Right cardiac atrium (tissue), 5 donors: ENCODE measurements at regions not wholly inside any gene's neighbourhood (a gene's known extent, or its start where the extent isn't known, plus 50 kb on each side); places are given as distances from the start of the nearest gene placed in this dataset.

Experiments used
- ATAC-seq, 2 donors: fragments of 200-7000 bp; cut with Tn5 transposase; one replicate each; pipeline versions ENCODE4 v1.8.0 to v1.9.1; 2020; ENCODE audit warnings: moderate library complexity in 2 of 2, mild to moderate bottlenecking in 1 of 2
- DNase-seq, 3 donors: peaks; one replicate each; pipeline ENCODE4 v3.0.0-alpha.2; 2020
- H3K27ac ChIP-seq: one replicate; pipeline ENCODE4 v1.5.1; 2013; ENCODE audit warnings: mild to moderate bottlenecking, low read length, control low read depth, moderate library complexity
- H3K27me3 ChIP-seq: one replicate; pipeline ENCODE4 v1.6.1; 2013; ENCODE audit not compliant: control insufficient read depth, insufficient read depth
- H3K4me1 ChIP-seq: one replicate; pipeline ENCODE4 v1.6.1; 2013; ENCODE audit warnings: low read length; ENCODE audit not compliant: control insufficient read depth, insufficient read depth
- H3K4me3 ChIP-seq: one replicate; pipeline ENCODE4 v1.5.1; 2013; ENCODE audit warnings: low read length, control low read depth
- H3K9me3 ChIP-seq: one replicate; pipeline ENCODE4 v1.6.1; 2013; ENCODE audit warnings: low read length; ENCODE audit not compliant: control insufficient read depth
- WGBS: extraction: QIAGEN DNeasy Blood & Tissue Kit; methylation state at CpG from one replicate; pipeline ENCODE4 v1.1.7; 2013; 5-methylcytosine and 5-hydroxymethylcytosine counted together
- intact Hi-C, 4 donors: fragments of 100-400 bp; cut with DNase I; formaldehyde crosslinking; loops; one replicate each; pipeline versions ENCODE4 v1.11.0 to v1.14.0; 2022 to 2023
- donor health status: healthy with polysubstance abuse.
- donor health status: DM: no; HTN: yes; CAD: no.
- donor health status: DM: no; HTN: no; CAD: no.
- donor health status: DM: no; HTN: yes; CAD: no; lungs with severe emphysema.
- donor health status: DM: yes; HTN: yes; CAD: no.

DNA sequence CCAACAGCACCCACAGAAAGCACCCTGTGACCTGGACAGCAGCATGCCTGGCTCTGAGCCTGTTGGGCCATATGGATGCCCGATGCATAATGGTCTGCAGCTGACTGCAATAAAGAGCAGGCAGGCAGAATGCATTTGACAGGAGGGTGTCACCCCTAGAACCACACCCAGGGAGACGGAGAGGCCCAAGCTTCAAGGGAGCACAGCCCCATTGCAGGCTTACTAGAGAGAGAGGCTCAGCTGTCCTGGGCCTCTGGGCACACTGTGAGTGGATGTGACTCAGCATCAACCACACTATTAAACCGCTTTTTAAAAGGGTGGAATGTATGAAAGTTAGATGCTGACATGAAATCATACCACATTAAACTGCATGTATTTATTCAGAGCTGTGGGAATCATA is 365.3 kb downstream of the CTTN start:
- WGBS: 77% methylated on average over 3 of the region's 3 CpGs
- Histone ChIP-seq H3K27me3 (no peaks in the 10 kb centered on the region), H3K4me1 (no peaks in the 10 kb centered on the region), H3K27ac (no peak overlapping the region), H3K9me3 (no peaks in the 10 kb centered on the region), H3K4me3 (no peak overlapping the region)
- no peak for ATAC-seq
- DNase-seq: no peak
- intact Hi-C loops: no loop called here

DNA sequence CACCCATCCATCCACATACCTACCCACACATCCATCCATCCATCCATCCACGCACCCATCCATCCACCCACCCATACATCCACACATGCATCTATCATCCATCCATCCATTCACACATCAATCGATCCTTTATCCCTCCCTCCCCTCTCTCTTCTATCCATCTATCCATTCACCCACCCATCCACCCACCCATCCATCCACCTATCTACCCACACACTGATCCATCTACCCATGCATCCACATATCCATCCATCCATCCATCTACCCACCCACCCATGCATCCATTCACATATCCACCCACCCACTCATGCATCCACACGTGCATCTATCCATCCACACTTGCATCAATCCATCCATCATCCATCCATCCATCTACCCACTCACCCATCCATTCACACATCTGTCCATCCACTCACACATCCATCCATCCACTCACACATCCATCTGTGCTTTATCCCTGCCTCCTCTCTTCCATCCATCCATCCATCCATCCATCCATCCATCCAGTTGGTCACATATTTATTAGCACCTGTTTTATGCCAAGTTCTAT is 366.1 kb downstream of the CTTN start:
- no peak overlapping the region for H3K4me3 ChIP-seq
- DNase-seq (no peak), ATAC-seq (no peak)
- 77% methylated on average over 3 of the region's 3 CpGs for WGBS
- H3K4me1 ChIP-seq: no peaks in the 10 kb centered on the region
- H3K27me3 ChIP-seq: no peaks in the 10 kb centered on the region
- no peaks in the 10 kb centered on the region for H3K9me3 ChIP-seq
- intact Hi-C loops: no loop called here
- H3K27ac ChIP-seq: no peak overlapping the region

DNA sequence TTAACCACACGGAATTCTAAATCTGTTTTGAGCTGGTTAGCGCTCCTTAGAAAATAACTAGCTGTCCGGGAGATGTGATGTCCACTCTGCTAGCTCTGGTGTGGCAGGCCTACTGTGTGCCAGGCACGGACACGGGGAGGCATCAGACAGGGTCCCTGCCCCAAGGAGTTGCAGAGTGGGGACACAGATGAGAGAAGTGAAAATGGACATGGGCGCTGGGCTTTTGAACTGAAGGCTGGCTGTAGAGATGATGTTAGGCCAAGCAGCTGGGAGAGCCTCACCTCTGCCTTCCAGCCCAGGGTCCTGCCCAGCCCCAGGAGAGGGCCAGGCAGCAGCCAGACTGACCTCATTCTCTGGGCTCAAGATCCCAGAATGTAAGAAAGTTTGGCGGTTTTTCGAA is 368.6 kb downstream of the CTTN start:
- intact Hi-C loops: no loop called here
- H3K9me3 ChIP-seq: no peaks in the 10 kb centered on the region
- H3K4me1 ChIP-seq: no peaks in the 10 kb centered on the region
- ATAC-seq (no peak), DNase-seq (no peak)
- no peaks in the 10 kb centered on the region for H3K27me3 ChIP-seq
- H3K27ac ChIP-seq: no peak overlapping the region
- H3K4me3 ChIP-seq: no peak overlapping the region
- 95% methylated on average over 8 of the region's 8 CpGs for WGBS

DNA sequence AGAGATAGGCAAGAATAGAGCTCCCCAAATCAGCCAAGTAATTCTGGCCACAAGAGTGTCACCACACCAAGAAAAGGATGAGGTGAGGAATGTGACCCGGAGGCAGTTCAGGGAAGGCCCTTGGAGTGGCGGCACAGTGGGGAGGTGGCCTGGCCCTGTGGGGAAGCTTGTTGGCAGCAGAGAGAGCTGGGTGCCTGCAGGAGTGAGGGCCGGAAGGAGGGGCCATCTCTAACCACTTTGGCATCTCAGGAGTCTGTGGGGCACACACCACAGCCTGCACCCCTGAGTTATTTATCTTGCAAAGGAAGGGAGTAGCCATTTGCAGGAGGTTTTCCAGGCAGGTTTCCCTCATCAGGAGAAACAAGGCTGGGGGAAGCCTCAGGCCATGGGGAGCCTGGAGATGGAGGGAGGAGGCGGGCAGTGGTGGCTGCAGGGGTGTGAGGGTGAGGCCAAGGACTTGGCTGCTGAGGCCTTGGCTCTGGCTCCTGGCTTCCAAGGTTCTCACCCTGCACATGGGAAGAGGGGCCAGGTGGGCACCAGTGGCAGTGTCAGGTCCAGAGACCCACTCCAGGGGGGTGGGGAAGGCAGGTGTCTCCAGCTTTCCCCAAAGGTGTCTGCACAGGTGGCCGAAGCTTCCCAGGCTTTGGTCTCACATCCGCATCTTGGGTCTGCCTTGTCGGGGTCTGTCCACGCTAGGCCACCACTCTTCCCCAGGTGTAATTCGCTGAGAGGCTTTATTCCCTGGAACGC is 370.2 kb downstream of the CTTN start:
- intact Hi-C loops: no loop called here
- Histone ChIP-seq H3K27me3 (no peaks in the 10 kb centered on the region), H3K27ac (no peak overlapping the region), H3K4me3 (no peak overlapping the region), H3K4me1 (no peaks in the 10 kb centered on the region), H3K9me3 (no peaks in the 10 kb centered on the region)
- DNase-seq (no peak), ATAC-seq (no peak)
- 86% methylated on average over 10 of the region's 10 CpGs for WGBS

DNA sequence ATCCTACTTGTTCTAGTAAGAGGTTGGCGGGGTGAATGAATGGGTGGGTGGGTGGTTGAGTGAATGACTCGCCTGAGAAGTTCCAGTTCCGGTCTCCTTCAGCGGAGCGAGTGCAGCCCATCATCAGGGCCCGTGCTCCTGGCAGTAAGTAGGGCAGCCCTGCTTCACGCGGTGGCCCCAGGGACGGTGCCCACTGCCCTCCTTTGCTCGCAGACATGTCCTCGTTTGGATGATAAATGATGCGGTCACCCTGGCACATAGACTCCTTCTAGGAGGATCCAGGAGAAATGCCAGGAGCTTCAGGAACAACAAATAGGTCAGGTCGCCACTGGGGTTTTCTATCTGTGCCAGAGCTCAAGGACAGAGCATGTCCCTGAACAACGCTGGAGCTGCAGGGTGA is 370.8 kb downstream of the CTTN start:
- H3K27me3 ChIP-seq: no peaks in the 10 kb centered on the region
- no peak overlapping the region for H3K27ac ChIP-seq
- no peak for DNase-seq
- no peak for ATAC-seq
- intact Hi-C loops: no loop called here
- no peaks in the 10 kb centered on the region for H3K9me3 ChIP-seq
- WGBS: 81% methylated on average over 14 of the region's 14 CpGs
- no peak overlapping the region for H3K4me3 ChIP-seq
- H3K4me1 ChIP-seq: no peaks in the 10 kb centered on the region

DNA sequence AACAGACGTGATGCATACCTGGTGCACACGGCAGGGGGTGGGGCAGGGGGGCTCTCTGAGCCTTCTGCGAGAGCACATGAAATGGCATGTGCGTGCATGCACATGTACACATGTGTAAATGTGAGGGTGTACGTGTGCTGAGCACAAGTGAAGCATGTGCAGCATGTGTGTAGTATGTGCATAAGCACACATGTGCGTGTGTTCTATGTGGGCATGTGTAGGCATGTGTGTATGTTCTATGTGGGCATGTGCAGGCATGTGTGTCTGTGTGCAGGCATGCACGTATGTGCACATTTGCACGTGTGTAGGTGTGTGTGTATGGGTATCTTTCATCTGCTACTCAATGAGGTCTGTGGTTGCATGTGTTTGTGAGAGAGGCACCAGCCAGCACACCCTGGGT is 371.2 kb downstream of the CTTN start:
- DNase-seq (no peak), ATAC-seq (no peak)
- no peak overlapping the region for H3K4me3 ChIP-seq
- intact Hi-C loops: no loop called here
- 86% methylated on average over 8 of the region's 8 CpGs for WGBS
- no peaks in the 10 kb centered on the region for H3K4me1 ChIP-seq
- H3K27ac ChIP-seq: no peak overlapping the region
- no peaks in the 10 kb centered on the region for H3K9me3 ChIP-seq
- H3K27me3 ChIP-seq: no peaks in the 10 kb centered on the region

DNA sequence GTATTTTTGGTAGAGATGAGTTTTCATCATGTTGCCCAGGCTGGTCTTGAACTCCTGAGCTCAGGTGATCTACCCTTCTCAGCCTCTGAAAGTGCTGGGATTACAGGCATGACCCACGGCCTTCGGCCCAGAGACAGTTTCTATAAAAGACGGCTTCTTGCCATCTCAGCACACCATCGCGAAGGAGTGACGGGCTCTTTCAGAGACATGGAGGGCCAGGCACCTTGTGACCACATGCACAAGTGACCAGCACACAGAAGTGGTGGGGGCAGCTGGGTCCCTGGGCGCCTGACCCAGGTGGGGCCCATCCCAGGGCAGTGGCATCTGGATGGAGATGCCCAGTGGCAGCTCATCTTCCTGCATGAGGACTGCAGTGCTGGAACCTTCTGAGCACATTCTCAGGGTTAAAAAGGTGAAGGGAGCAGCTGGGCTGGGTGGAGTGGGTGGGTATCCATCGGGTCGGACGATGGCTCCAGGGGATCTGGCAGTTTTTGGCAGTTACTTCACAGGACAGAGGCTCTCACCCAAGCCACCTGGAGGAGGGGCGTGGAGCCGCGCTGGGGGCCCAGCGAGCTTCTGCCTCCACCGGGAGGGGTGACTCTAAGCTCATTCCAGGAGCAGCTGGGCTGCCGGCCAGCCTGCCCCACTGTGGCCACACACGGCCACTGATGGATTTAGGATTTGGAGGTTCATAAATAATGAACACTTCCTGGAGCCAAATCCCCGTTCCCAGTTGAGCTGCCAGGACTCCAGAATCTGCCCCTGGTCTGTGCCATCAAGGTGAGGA is 373.0 kb downstream of the CTTN start:
- Histone ChIP-seq H3K27me3 (no peaks in the 10 kb centered on the region), H3K27ac (no peak overlapping the region), H3K4me1 (no peaks in the 10 kb centered on the region), H3K9me3 (no peaks in the 10 kb centered on the region), H3K4me3 (no peak overlapping the region)
- DNase-seq (no peak), ATAC-seq (no peak)
- 79% methylated on average over 18 of the region's 18 CpGs for whole genome bisulfite sequencing
- intact Hi-C loops: no loop called here

DNA sequence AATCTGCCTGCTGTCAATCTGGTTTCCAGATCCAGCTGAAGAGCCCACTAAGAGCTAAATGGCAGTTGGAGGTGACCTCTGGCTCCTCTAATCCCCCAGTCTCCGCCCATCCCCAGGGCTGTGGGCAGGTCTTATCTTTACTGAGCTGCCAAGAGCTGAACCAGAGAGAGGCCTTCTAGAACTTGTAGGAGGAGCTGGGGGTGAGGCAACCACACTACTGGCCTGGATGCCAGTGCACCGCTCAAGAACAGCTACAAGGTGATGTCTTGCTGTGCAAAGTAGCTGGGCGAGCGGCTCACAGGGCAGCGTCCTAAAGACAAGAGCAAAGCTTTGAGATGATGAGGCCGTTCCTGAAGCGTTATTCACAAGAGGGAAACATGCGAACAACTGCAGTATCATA is 374.6 kb downstream of the CTTN start:
- no peak overlapping the region for H3K27ac ChIP-seq
- no peaks in the 10 kb centered on the region for H3K4me1 ChIP-seq
- intact Hi-C loops: no loop called here
- ATAC-seq (no peak), DNase-seq (no peak)
- no peaks in the 10 kb centered on the region for H3K9me3 ChIP-seq
- H3K4me3 ChIP-seq: no peak overlapping the region
- 80% methylated on average over 8 of the region's 8 CpGs for WGBS
- H3K27me3 ChIP-seq: no peaks in the 10 kb centered on the region

DNA sequence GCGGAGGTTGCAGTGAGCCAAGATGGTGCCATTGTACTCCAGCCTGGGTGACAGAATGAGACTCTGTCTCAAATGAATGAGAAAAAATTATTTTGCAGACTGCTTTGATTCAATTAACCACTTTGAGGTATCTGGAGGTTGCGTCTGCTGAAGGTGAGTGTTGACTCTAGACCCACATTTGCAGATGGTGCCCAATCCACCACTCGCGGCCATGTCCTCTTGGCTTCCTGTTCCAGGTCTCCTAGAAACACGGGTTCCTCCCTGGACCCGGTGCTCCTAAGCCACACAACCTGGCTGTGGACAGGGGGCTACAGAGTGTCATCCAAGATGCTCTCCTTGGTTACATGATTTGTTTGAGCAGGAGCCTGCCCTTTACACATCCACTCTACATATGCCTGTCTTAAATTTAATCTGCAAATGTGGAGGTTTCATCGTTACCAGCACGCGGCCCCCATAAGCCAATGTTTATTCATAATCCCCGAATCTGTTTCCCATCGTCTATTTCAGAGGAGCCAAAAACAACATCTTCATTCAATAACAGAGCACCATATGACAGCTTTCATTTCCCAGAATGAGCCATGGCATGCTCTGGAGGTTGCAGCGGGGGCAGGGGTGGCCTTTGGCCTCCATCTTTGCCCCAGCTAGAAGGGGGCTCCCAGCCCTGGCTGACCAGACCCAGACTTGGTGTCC is 377.2 kb downstream of the CTTN start:
- H3K27me3 ChIP-seq: no peaks in the 10 kb centered on the region
- no peak for DNase-seq
- no peaks in the 10 kb centered on the region for H3K4me1 ChIP-seq
- intact Hi-C loops: no loop called here
- no peak overlapping the region for H3K4me3 ChIP-seq
- H3K27ac ChIP-seq: no peak overlapping the region
- no peak for ATAC-seq
- WGBS: 86% methylated on average over 12 of the region's 12 CpGs
- no peaks in the 10 kb centered on the region for H3K9me3 ChIP-seq

DNA sequence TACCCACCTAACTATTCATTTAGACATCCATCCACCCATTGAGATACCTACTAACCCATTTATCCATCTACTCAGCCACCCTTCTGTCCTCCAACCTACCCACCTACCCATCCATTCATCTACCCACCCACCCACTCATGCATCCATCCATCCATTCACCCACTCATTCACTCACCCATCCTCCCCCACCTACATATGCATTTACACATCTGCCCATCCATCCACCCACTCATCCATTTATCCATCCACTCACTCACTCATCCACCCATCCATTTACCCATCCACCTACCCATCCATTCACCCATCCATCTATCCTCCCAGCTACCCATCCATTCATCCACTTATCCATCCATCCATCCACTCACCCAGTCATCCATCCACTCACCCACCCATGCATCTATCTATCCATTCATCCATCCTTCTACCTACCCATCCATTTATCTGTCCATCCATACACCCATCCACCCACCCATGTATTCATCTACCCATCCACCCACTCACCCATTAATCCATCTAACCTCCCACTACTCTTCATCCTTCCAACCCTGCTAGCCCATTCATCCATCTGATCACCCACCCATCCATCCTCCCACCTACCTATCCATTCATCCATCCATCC is 378.7 kb downstream of the CTTN start:
- ATAC-seq (no peak), DNase-seq (no peak)
- H3K4me1 ChIP-seq: no peaks in the 10 kb centered on the region
- H3K27ac ChIP-seq: no peak overlapping the region
- intact Hi-C loops: no loop called here
- H3K27me3 ChIP-seq: no peaks in the 10 kb centered on the region
- H3K4me3 ChIP-seq: no peak overlapping the region
- no peaks in the 10 kb centered on the region for H3K9me3 ChIP-seq

DNA sequence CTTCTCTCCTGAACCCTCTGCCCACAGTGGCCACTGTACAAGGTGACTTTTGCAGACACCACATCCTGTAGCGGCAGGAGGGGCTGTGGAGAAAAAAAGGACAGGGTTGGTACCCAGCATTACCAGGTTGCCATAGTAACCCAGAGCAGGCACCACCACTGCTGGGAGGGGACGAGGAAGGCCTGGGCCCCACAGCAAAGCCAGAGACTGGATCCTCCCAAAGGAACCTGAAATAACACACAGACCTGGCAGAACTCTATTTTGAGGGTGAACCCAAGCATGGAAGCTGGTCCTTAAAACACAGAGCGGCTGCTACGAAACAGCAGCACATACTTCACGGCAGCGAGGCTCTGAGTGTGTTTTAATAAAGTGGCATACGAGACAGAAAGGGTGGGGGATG is 380.6 kb downstream of the CTTN start:
- H3K4me1 ChIP-seq: no peaks in the 10 kb centered on the region
- no peaks in the 10 kb centered on the region for H3K9me3 ChIP-seq
- no peak for ATAC-seq
- DNase-seq: no peak
- intact Hi-C loops: no loop called here
- no peak overlapping the region for H3K4me3 ChIP-seq
- no peak overlapping the region for H3K27ac ChIP-seq
- 81% methylated on average over 7 of the region's 7 CpGs for WGBS
- no peaks in the 10 kb centered on the region for H3K27me3 ChIP-seq
